A549 (cell line): ENCODE measurements at regions not wholly inside any gene's neighbourhood (a gene's known extent, or its start where the extent isn't known, plus 50 kb on each side); places are given as distances from the start of the nearest gene placed in this dataset.

ENCODE experiments used
- ATAC-seq, 2 experiments: fragments of 200-7000 bp in 1 of 2; fragments of >200 bp in 1 of 2; cut with Nextera tagmentation in 1 of 2; cut with Tn5 transposase in 1 of 2; 3 replicates each; pipeline versions ENCODE4 v1.8.0 to v1.9.1; 2018 to 2020; ENCODE audit warnings: mild to moderate bottlenecking in 1 of 2, moderate library complexity in 1 of 2
- CTCF ChIA-PET: fragments of 300-600 bp; sonication (Branson Sonifier 250); formaldehyde crosslinking; extraction: SDS; loops from one replicate; lab custom pipeline; 2021; ENCODE audit warnings: antibody characterized with exemption, inconsistent platforms; lab: Yijun Ruan, JAX
- POLR2A ChIA-PET: fragments of 350-600 bp; formaldehyde crosslinking; extraction: SDS; loops from one replicate; lab custom pipeline; 2021; ENCODE audit warnings: antibody characterized with exemption, inconsistent platforms; lab: Yijun Ruan, JAX
- DNase-seq, 2 experiments: peaks; one replicate each; pipeline versions ENCODE4 v3.0.0 to v3.0.0-alpha.2; 2011 to 2016; ENCODE audit warnings: low read depth in 1 of 2, low spot score in 1 of 2
- FAIRE-seq: peaks from 2 replicates; lab custom pipeline; 2011; peaks lifted over from hg19 to GRCh38; lab: Jason Lieb, UNC
- H3K27ac ChIP-seq, 2 experiments: fragments of >200 bp; sonication (Bioruptor Twin); formaldehyde crosslinking; 3 replicates each; pipeline ENCODE4 v1.5.1; 2016 to 2017
- H3K4me1 ChIP-seq: fragments of >200 bp; sonication (Bioruptor Twin); formaldehyde crosslinking; 3 replicates; pipeline ENCODE4 v1.6.1; 2016
- H3K4me2 ChIP-seq: fragments of >200 bp; sonication (Bioruptor Twin); formaldehyde crosslinking; 3 replicates; pipeline ENCODE4 v1.6.1; 2016
- H3K4me3 ChIP-seq: fragments of >200 bp; sonication (Bioruptor Twin); formaldehyde crosslinking; 3 replicates; pipeline ENCODE4 v1.5.1; 2016
- H3K9me3 ChIP-seq: fragments of >200 bp; sonication (Bioruptor Twin); formaldehyde crosslinking; 3 replicates; pipeline ENCODE4 v1.6.1; 2016
- BCL3 ChIP-seq: fragments of >200 bp; sonication (Bioruptor Twin); formaldehyde crosslinking; IDR thresholded peaks from 3 replicates; pipeline ENCODE4 v1.6.1; 2016
- CBX2 ChIP-seq: fragments of 200-600 bp; sonication (generic); IDR thresholded peaks from 2 replicates; pipeline ENCODE4 v1.6.1; 2016; ENCODE audit warnings: low read depth, mild to moderate bottlenecking, borderline replicate concordance
- CBX8 ChIP-seq: fragments of 200-600 bp; sonication (generic); IDR thresholded peaks from 2 replicates; pipeline ENCODE4 v1.6.1; 2016
- CEBPB ChIP-seq, 2 experiments: fragments of >200 bp in 1 of 2; sonication (Bioruptor Twin) in 1 of 2; formaldehyde crosslinking in 1 of 2; IDR thresholded peaks; 2 replicates each; pipeline ENCODE4 v1.6.1; 2012 to 2016
- CHD2 ChIP-seq: fragments of 150-350 bp; IDR thresholded peaks from 2 replicates; pipeline ENCODE4 v1.6.1; 2014; ENCODE audit warnings: low read length; ENCODE audit not compliant: partially characterized antibody
- CTCF ChIP-seq: fragments of >200 bp; sonication (Bioruptor Twin); formaldehyde crosslinking; IDR thresholded peaks from 3 replicates; pipeline ENCODE4 v1.5.1; 2016
- E2F6 ChIP-seq: IDR thresholded peaks from 2 replicates; pipeline ENCODE4 v1.6.1; 2012; ENCODE audit warnings: low read depth, borderline replicate concordance
- EHMT2 ChIP-seq: fragments of 200-600 bp; sonication (generic); IDR thresholded peaks from 2 replicates; pipeline ENCODE4 v1.6.1; 2016; ENCODE audit warnings: antibody characterized with exemption, low read depth, mild to moderate bottlenecking, moderate library complexity
- ELK1 ChIP-seq: fragments of 150-350 bp; IDR thresholded peaks from 2 replicates; pipeline ENCODE4 v1.6.1; 2014; ENCODE audit warnings: low read depth, mild to moderate bottlenecking, low read length
- FOSL2 ChIP-seq, 2 experiments: fragments of 450-650 bp in 1 of 2; fragments of >200 bp in 1 of 2; sonication (Bioruptor Twin) in 1 of 2; formaldehyde crosslinking; IDR thresholded peaks; 2 replicates each; pipeline versions ENCODE4 v1.5.0 to v1.6.1; 2016 to 2020; ENCODE audit warnings: mild to moderate bottlenecking in 1 of 2, moderate library complexity in 1 of 2
- FOXS1 ChIP-seq: fragments of 250-450 bp; sonication (Bioruptor Pico); IDR thresholded peaks from 2 replicates; pipeline ENCODE4 v1.5.0; 2020; ENCODE audit warnings: mild to moderate bottlenecking, moderate library complexity
- HES2 ChIP-seq: fragments of >200 bp; sonication (Bioruptor Twin); formaldehyde crosslinking; IDR thresholded peaks from 2 replicates; pipeline ENCODE4 v1.6.1; 2016
- HMGXB4 ChIP-seq: fragments of 250-450 bp; sonication (Bioruptor Pico); IDR thresholded peaks from 2 replicates; pipeline ENCODE4 v1.5.0; 2021; ENCODE audit warnings: mild to moderate bottlenecking, moderate library complexity, borderline replicate concordance
- HOXA7 ChIP-seq: fragments of 250-450 bp; sonication (Bioruptor Pico); IDR thresholded peaks from 2 replicates; pipeline ENCODE4 v1.5.0; 2020; ENCODE audit warnings: mild to moderate bottlenecking, moderate library complexity
- JUNB ChIP-seq: fragments of >200 bp; sonication (Bioruptor Twin); formaldehyde crosslinking; IDR thresholded peaks from 2 replicates; pipeline ENCODE4 v1.6.1; 2016
- KDM1A ChIP-seq: fragments of 200-600 bp; sonication (generic); IDR thresholded peaks from 2 replicates; pipeline ENCODE4 v1.6.1; 2016; ENCODE audit warnings: low read depth, mild to moderate bottlenecking
- MAFK ChIP-seq: fragments of 450-650 bp; IDR thresholded peaks from 2 replicates; pipeline ENCODE4 v1.6.1; 2014; ENCODE audit not compliant: partially characterized antibody
- MAZ ChIP-seq: fragments of 150-350 bp; IDR thresholded peaks from 2 replicates; pipeline ENCODE4 v1.6.1; 2014; ENCODE audit warnings: antibody characterized with exemption, low read depth, low read length, borderline replicate concordance
- NFE2L2 ChIP-seq: fragments of 150-350 bp; conservative IDR thresholded peaks from 2 replicates; pipeline ENCODE4 v1.6.1; 2014; ENCODE audit warnings: low read length
- NPAS2 ChIP-seq: fragments of 250-450 bp; sonication (Bioruptor Pico); IDR thresholded peaks from 2 replicates; pipeline ENCODE4 v1.8.0; 2022; ENCODE audit warnings: mild to moderate bottlenecking, moderate library complexity, borderline replicate concordance
- RARB ChIP-seq: fragments of 250-450 bp; sonication (Bioruptor Pico); IDR thresholded peaks from 2 replicates; pipeline ENCODE4 v1.8.0; 2021; ENCODE audit warnings: mild to moderate bottlenecking, moderate library complexity
- RCOR1 ChIP-seq: fragments of 150-350 bp; IDR thresholded peaks from 2 replicates; pipeline ENCODE4 v1.6.1; 2014; ENCODE audit warnings: antibody characterized with exemption, low read length, low read depth
- RFX5 ChIP-seq: fragments of 450-650 bp; IDR thresholded peaks from 2 replicates; pipeline ENCODE4 v1.7.1; 2014; ENCODE audit warnings: antibody characterized with exemption, mild to moderate bottlenecking, moderate library complexity
- SMC3 ChIP-seq: fragments of >200 bp; sonication (Bioruptor Twin); formaldehyde crosslinking; IDR thresholded peaks from 3 replicates; pipeline ENCODE4 v1.6.1; 2018; ENCODE audit warnings: inconsistent platforms
- SREBF2 ChIP-seq: fragments of 450-650 bp; IDR thresholded peaks from 2 replicates; pipeline ENCODE4 v1.6.1; 2014; ENCODE audit warnings: mild to moderate bottlenecking, moderate library complexity
- TP53 ChIP-seq: fragments of 250-450 bp; sonication (Bioruptor Pico); IDR thresholded peaks from 2 replicates; pipeline ENCODE4 v1.5.0; 2021; ENCODE audit warnings: mild to moderate bottlenecking, moderate library complexity
- USF2 ChIP-seq: fragments of 450-650 bp; IDR thresholded peaks from 2 replicates; pipeline ENCODE4 v1.6.1; 2014; ENCODE audit warnings: antibody characterized with exemption
- ZSCAN20 ChIP-seq: fragments of 250-450 bp; sonication (Bioruptor Pico); IDR thresholded peaks from 2 replicates; pipeline ENCODE4 v1.8.0; 2022; ENCODE audit warnings: mild to moderate bottlenecking, moderate library complexity
- WGBS: methylation state at CpG from one replicate; pipeline ENCODE4 v1.1.6; 2017; ENCODE audit errors: missing lambda C conversion rate; 5-methylcytosine and 5-hydroxymethylcytosine counted together

- no peak for TF ChIP-seq ELK1
- no peak for TF ChIP-seq SMC3
- TF ChIP-seq FOSL2 (IDR thresholded peaks at IDR 0.05) = no peak
- no peak for TF ChIP-seq FOSL2 (CRISPR knock-in tag; IDR thresholded peaks at IDR 0.05)
- no peak for TF ChIP-seq HMGXB4 (CRISPR knock-in tag)
- no peak for TF ChIP-seq ZSCAN20 (CRISPR knock-in tag)
- no peak for TF ChIP-seq CEBPB (IDR thresholded peaks at IDR 0.05)
- no peak for TF ChIP-seq KDM1A
These were observed 133.4 kb upstream of the SPEF2 start (continued) for GRCh38 chr5:35484241-35484640.

- TF ChIP-seq TP53 (no peak), CBX8 (no peak), EHMT2 (no peak), HOXA7 (CRISPR knock-in tag) (no peak), FOXS1 (CRISPR knock-in tag) (no peak), SMC3 (no peak), CHD2 (no peak), MAZ (no peak), HMGXB4 (CRISPR knock-in tag) (no peak), RCOR1 (no peak), SREBF2 (no peak)
- ATAC-seq (no peak), DNase-seq (no peak), FAIRE-seq (no peak)
- H3K4me1 ChIP-seq = no peaks in the 10 kb centered on the region
- ChIA-PET CTCF (no interaction called here), POLR2A (no interaction called here)
- 33% methylated on average over 2 of the region's 2 CpGs for WGBS
- H3K4me3 ChIP-seq = no peak overlapping the region
- H3K4me2 ChIP-seq = no peak overlapping the region
- H3K9me3 ChIP-seq = no peaks in the 10 kb centered on the region
- no peak overlapping the region for H3K27ac ChIP-seq
These were observed 133.9 kb upstream of the SPEF2 start for GRCh38 chr5:35483780-35484179.

- Histone ChIP-seq H3K27ac (no peak overlapping the region), H3K4me2 (no peak overlapping the region), H3K4me1 (no peaks in the 10 kb centered on the region), H3K4me3 (no peak overlapping the region), H3K9me3 (no peaks in the 10 kb centered on the region)
- FAIRE-seq (no peak), DNase-seq (no peak), ATAC-seq (no peak)
- ChIA-PET CTCF (no interaction called here), POLR2A (no interaction called here)
- TF ChIP-seq MAFK = no peak
- TF ChIP-seq CHD2 = no peak
- no peak for TF ChIP-seq NPAS2
- no peak for TF ChIP-seq E2F6
- no peak for TF ChIP-seq USF2
- no peak for TF ChIP-seq FOXS1 (CRISPR knock-in tag)
- TF ChIP-seq RFX5 = no peak
- no peak for TF ChIP-seq EHMT2
- no peak for TF ChIP-seq CTCF
- no peak for TF ChIP-seq CBX2
- no peak for TF ChIP-seq HES2
- no peak for TF ChIP-seq NFE2L2
- TF ChIP-seq BCL3 = no peak
- TF ChIP-seq JUNB = no peak
- no peak for TF ChIP-seq RARB (CRISPR knock-in tag)
These were observed 134.5 kb upstream of the SPEF2 start for GRCh38 chr5:35483191-35483590.
